GM21390 (cell line): ENCODE measurements at regions not wholly inside any gene's neighbourhood (a gene's known extent, or its start where the extent isn't known, plus 50 kb on each side); places are given as distances from the start of the nearest gene placed in this dataset.

ENCODE experiments used
- ATAC-seq: cut with Tn5 transposase; IDR thresholded peaks from one replicate; pipeline ENCODE4 v1.9.1; 2021; ENCODE audit not compliant: unreplicated experiment

DNA sequence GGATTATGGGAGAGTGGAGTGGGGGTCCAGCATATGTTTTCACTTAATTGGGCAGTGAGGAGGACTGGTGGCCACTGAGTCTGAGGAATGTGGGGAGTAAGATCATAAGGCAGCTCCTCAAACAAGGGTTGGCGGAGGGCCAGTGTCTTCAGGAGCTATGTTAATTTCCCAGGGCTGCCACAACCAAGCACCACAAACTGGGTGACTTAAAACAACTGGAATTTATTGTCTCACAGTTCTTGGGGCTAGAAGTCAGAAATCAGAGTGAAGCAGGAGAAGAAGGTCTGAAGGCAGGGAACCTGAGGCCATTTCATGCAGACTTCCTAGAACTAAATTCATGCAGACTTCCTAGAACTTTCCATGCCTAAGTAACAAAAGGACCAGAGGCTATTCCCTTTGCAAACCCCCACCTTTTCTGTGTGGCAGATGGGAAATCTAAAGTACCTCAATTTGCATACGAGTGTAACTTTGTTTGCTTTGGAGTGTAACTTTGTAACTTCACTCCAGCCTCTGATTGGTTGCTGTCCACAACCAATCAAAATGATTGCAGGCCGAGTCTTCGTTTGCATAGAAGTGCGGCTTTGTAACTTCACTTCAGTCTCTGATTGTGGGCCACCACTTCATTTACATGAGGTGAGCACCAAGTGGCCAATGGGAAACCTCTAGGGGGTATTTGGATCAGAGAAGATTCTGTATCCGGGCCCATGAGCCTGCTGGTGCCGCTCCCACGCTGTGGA, 50.5 kb upstream of the ZBED5 start:
- ATAC-seq, result no peak
